Rectal smooth muscle tissue (tissue), 1 donor: ENCODE measurements at regions not wholly inside any gene's neighbourhood (a gene's known extent, or its start where the extent isn't known, plus 50 kb on each side); places are given as distances from the start of the nearest gene placed in this dataset.

Experiments used
- H3K27ac ChIP-seq: one replicate; pipeline ENCODE4 v1.7.0; 2013; ENCODE audit warnings: low read depth, low read length, inconsistent platforms
- H3K27me3 ChIP-seq: one replicate; pipeline ENCODE4 v1.7.0; 2013; ENCODE audit warnings: low read length; ENCODE audit not compliant: control insufficient read depth, insufficient read depth
- H3K36me3 ChIP-seq: one replicate; pipeline ENCODE4 v1.7.0; 2013; ENCODE audit warnings: low read length; ENCODE audit not compliant: control insufficient read depth, insufficient read depth
- H3K4me1 ChIP-seq: one replicate; pipeline ENCODE4 v1.7.0; 2013; ENCODE audit warnings: low read length; ENCODE audit not compliant: control insufficient read depth, insufficient read depth
- H3K4me3 ChIP-seq: one replicate; pipeline ENCODE4 v1.7.0; 2013; ENCODE audit warnings: low read length
- H3K9ac ChIP-seq: one replicate; pipeline ENCODE4 v1.7.0; 2013; ENCODE audit warnings: low read length

DNA sequence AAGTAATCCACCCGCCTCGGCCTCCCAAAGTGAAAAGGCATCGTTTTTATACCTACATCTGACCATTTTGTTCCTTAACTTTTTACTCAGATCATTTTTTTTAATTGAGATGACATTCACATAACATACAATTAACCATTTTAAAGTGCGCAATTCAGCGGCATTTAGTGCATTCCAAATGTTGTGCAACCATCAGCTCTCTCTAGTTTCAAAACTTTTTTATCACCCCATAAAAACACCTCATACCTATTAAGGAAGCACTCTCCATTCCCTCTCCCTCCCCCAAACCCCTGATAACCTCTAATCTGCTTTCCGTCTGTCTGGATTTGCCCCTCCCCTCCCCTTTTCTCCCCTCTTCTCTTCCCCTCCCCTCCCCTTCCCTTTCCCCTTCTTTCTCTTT is 310.1 kb downstream of the UACA start:
- Histone ChIP-seq H3K27ac (no peak overlapping the region), H3K4me3 (no peak overlapping the region), H3K9ac (no peak overlapping the region), H3K4me1 (no peaks in the 10 kb centered on the region), H3K36me3 (no peaks in the 10 kb centered on the region), H3K27me3 (no peaks in the 10 kb centered on the region)

GRCh38 chr15:70451821-70452653 is 311.3 kb downstream of the UACA start:
- no peaks in the 10 kb centered on the region for H3K4me1 ChIP-seq
- no peaks in the 10 kb centered on the region for H3K27me3 ChIP-seq
- H3K27ac ChIP-seq: no peak overlapping the region

DNA sequence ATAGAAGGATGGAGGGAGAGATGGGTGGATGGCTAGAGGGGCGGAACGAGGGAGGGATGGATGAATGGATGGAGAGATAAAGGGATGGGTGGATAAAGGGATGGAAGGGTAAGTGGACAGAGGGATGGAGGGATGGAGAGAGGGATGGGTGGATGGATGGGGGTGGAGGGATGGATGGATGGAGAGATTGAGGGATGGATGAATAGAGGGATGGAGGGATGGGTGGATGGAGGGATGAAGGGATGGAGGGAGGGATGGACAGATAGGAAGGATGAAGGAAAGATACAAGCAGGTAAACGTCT is 313.3 kb downstream of the UACA start:
- peaks cover 3% of the 10 kb centered on the region for H3K27me3 ChIP-seq
- no peak overlapping the region for H3K4me3 ChIP-seq
- no peaks in the 10 kb centered on the region for H3K4me1 ChIP-seq
- no peaks in the 10 kb centered on the region for H3K36me3 ChIP-seq
- H3K27ac ChIP-seq: no peak overlapping the region
- no peak overlapping the region for H3K9ac ChIP-seq

More at GRCh38 chr15:70451821-70452653, 311.3 kb downstream of the UACA start:
- no peak overlapping the region for H3K9ac ChIP-seq
- no peak overlapping the region for H3K4me3 ChIP-seq
- H3K36me3 ChIP-seq: no peaks in the 10 kb centered on the region

DNA sequence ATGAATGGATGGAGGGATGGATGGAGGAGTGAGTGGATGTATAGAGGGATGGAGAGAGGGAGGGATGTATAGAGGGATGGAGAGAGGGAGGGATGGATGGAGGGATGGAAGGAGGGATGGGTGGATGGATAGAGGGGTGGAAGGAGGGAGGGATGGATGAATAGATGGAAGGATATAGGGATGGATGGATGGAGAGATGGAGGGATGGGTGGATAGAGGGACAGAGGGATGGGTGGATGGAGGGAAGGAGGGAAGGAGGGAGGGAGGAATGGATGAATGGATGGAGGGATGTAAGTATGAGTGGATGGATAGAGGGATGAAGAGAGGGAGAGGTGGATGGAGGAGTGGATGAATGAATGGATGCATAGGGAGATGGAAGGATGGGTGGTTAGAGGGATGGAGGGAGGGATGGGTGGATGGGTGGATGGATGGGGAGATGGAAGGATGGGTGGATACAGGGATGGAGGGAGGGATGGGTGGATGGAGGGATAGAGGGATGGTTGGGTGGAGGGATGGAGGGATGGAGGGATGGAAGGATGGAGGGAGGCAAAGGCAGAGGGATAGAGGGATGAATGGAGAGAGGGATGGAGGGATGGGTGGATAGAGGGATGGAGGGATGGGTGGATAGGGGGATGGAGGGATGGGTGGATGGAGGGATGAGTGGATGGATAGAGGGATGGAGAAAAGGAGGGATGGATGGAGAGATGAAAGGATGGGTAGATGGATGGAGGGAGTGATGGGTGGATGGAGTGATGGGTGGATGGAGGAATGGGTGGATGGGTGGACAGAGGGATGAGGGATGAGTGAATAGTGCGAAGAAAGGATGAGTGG is 313.8 kb downstream of the UACA start:
- Histone ChIP-seq H3K4me1 (no peaks in the 10 kb centered on the region), H3K36me3 (no peaks in the 10 kb centered on the region), H3K27me3 (peaks cover 3% of the 10 kb centered on the region)

GRCh38 chr15:70447928-70448698 is 315.2 kb downstream of the UACA start:
- H3K36me3 ChIP-seq: no peaks in the 10 kb centered on the region
- no peaks in the 10 kb centered on the region for H3K4me1 ChIP-seq
- no peak overlapping the region for H3K9ac ChIP-seq
- no peak overlapping the region for H3K4me3 ChIP-seq
- no peak overlapping the region for H3K27ac ChIP-seq
- peaks cover 3% of the 10 kb centered on the region for H3K27me3 ChIP-seq

More for the DNA sequence above, 313.8 kb downstream of the UACA start:
- Histone ChIP-seq H3K4me3 (no peak overlapping the region), H3K9ac (no peak overlapping the region), H3K27ac (no peak overlapping the region)

GRCh38 chr15:70447521-70447920 is 315.8 kb downstream of the UACA start:
- Histone ChIP-seq H3K27me3 (peaks cover 3% of the 10 kb centered on the region), H3K36me3 (no peaks in the 10 kb centered on the region), H3K9ac (no peak overlapping the region), H3K27ac (no peak overlapping the region), H3K4me3 (no peak overlapping the region), H3K4me1 (no peaks in the 10 kb centered on the region)

DNA sequence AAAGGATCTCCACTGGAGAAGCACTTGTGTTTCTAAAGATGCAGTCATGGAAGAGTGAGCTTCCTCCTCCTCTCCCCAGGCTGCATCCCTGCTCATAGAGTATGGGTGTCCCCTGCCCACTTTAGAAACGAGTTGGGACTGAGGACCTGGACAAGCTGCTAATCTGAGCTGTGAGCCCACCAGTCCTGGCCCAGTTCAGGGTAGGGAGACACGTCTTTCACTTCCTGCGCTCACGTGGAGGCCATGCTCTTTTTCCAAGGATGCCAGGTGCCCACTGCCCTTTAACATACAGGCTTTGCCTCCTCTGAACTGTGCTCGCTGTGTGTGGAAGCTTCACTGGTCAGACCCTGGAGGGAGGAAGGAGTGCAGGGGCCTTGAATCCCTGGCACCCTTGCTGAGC is 316.3 kb downstream of the UACA start:
- no peaks in the 10 kb centered on the region for H3K4me1 ChIP-seq
- no peak overlapping the region for H3K4me3 ChIP-seq
- H3K9ac ChIP-seq: no peak overlapping the region
- H3K36me3 ChIP-seq: no peaks in the 10 kb centered on the region
- H3K27ac ChIP-seq: no peak overlapping the region
- H3K27me3 ChIP-seq: peaks cover 3% of the 10 kb centered on the region

DNA sequence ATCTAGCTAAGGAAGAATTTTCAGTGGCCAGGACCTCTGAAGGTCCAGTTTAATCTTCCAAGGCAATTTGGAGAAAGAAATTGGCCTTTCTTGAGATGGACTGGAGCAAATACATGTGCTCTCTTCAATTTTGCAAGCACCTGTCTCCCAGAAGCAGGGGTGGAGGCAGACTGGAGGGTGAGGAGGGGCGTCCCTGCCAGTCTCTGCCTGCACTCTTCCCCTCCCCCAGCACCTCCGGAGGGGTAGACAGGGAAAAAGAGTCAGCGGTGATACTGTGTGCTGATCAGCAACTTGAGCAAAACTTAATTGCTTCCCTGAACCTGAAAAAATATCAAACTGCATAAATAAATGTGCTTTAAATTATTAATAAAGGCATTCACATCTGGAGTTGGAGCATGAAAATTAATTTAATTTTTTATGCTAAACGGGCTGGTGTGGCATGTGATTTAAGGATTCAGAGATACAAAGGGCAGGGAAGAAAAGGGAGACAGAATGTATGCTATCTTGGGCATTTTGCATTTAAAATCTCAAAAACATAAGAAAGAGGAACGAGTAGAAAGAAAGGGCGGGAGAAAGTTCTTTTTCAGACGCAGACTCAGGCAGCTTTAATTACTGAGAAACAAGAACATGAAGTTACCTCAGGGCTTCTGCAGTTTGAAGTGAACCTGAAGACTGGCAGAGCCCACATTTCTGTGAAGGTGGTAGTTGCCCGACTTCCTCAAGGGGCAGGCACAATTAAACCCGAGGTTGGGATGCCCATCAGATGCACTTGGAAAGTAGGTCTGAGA is 319.7 kb downstream of the UACA start:
- Histone ChIP-seq H3K4me3 (no peak overlapping the region), H3K27me3 (peaks cover 7% of the 10 kb centered on the region), H3K36me3 (no peaks in the 10 kb centered on the region), H3K9ac (no peak overlapping the region), H3K27ac (no peak overlapping the region), H3K4me1 (no peaks in the 10 kb centered on the region)

- H3K4me3 ChIP-seq: no peak overlapping the region
- no peak overlapping the region for H3K9ac ChIP-seq
- H3K27ac ChIP-seq: no peak overlapping the region
- H3K36me3 ChIP-seq: no peaks in the 10 kb centered on the region
- H3K27me3 ChIP-seq: peaks cover 7% of the 10 kb centered on the region
- H3K4me1 ChIP-seq: no peaks in the 10 kb centered on the region
Observed at GRCh38 chr15:70442616-70443321, 320.6 kb downstream of the UACA start.

GRCh38 chr15:70442211-70442610 is 321.1 kb downstream of the UACA start:
- H3K27ac ChIP-seq: no peak overlapping the region
- no peak overlapping the region for H3K9ac ChIP-seq
- no peak overlapping the region for H3K4me3 ChIP-seq
- H3K4me1 ChIP-seq: no peaks in the 10 kb centered on the region
- H3K36me3 ChIP-seq: no peaks in the 10 kb centered on the region
- H3K27me3 ChIP-seq: peaks cover 7% of the 10 kb centered on the region

- H3K27me3 ChIP-seq: peaks cover 4% of the 10 kb centered on the region
- H3K27ac ChIP-seq: no peak overlapping the region
- H3K9ac ChIP-seq: no peak overlapping the region
- no peak overlapping the region for H3K4me3 ChIP-seq
- no peaks in the 10 kb centered on the region for H3K36me3 ChIP-seq
- H3K4me1 ChIP-seq: no peaks in the 10 kb centered on the region
Observed at GRCh38 chr15:70440416-70441138, 322.8 kb downstream of the UACA start.
